HEK293T (cell line): ENCODE measurements at regions not wholly inside any gene's neighbourhood (a gene's known extent, or its start where the extent isn't known, plus 50 kb on each side); places are given as distances from the start of the nearest gene placed in this dataset.

Experiments used
- CTCF ChIA-PET: fragments of 350-600 bp; formaldehyde crosslinking; extraction: SDS; loops from one replicate; lab custom pipeline; 2021; ENCODE audit warnings: antibody characterized with exemption, inconsistent platforms; lab: Yijun Ruan, JAX
- POLR2A ChIA-PET: fragments of 350-600 bp; formaldehyde crosslinking; extraction: SDS; loops from one replicate; lab custom pipeline; 2020; ENCODE audit warnings: antibody characterized with exemption, inconsistent platforms; lab: Yijun Ruan, JAX
- DNase-seq: peaks from one replicate; pipeline ENCODE4 v3.0.0; 2012; ENCODE audit warnings: mixed read lengths; ENCODE audit errors: extremely low spot score
- ARNT ChIP-seq: fragments of 450-650 bp; IDR thresholded peaks from 2 replicates; pipeline ENCODE4 v1.6.1; 2017; ENCODE audit warnings: mild to moderate bottlenecking
- BHLHE40 ChIP-seq: fragments of 450-650 bp; IDR thresholded peaks from 2 replicates; pipeline ENCODE4 v1.6.1; 2016; ENCODE audit warnings: mild to moderate bottlenecking, moderate library complexity, borderline replicate concordance
- CTBP1 ChIP-seq: fragments of 450-650 bp; IDR thresholded peaks from 2 replicates; pipeline ENCODE4 v1.6.1; 2016; ENCODE audit warnings: borderline replicate concordance
- ELF4 ChIP-seq: fragments of 450-650 bp; IDR thresholded peaks from 2 replicates; pipeline ENCODE4 v1.6.1; 2017; ENCODE audit warnings: antibody characterized with exemption
- FOXA1 ChIP-seq: fragments of 450-650 bp; IDR thresholded peaks from 2 replicates; pipeline ENCODE4 v1.6.1; 2016; ENCODE audit warnings: mild to moderate bottlenecking
- FOXK2 ChIP-seq: fragments of 450-650 bp; IDR thresholded peaks from 2 replicates; pipeline ENCODE4 v1.6.1; 2016; ENCODE audit warnings: mild to moderate bottlenecking
- FOXM1 ChIP-seq: fragments of 450-650 bp; IDR thresholded peaks from 2 replicates; pipeline ENCODE4 v1.6.1; 2017; ENCODE audit warnings: mild to moderate bottlenecking, borderline replicate concordance
- HDGF ChIP-seq: fragments of 450-650 bp; IDR thresholded peaks from 2 replicates; pipeline ENCODE4 v1.6.1; 2017; ENCODE audit warnings: antibody characterized with exemption, borderline replicate concordance
- L3MBTL2 ChIP-seq: fragments of 450-650 bp; conservative IDR thresholded peaks from 2 replicates; pipeline ENCODE4 v1.6.1; 2016; ENCODE audit warnings: mild to moderate bottlenecking
- LEF1 ChIP-seq: fragments of 450-650 bp; IDR thresholded peaks from 2 replicates; pipeline ENCODE4 v1.6.1; 2017; ENCODE audit warnings: mild to moderate bottlenecking, borderline replicate concordance
- NFRKB ChIP-seq: fragments of 450-650 bp; IDR thresholded peaks from 2 replicates; pipeline ENCODE4 v1.6.1; 2016; ENCODE audit warnings: mild to moderate bottlenecking, moderate library complexity
- PKNOX1 ChIP-seq: fragments of 450-650 bp; IDR thresholded peaks from 2 replicates; pipeline ENCODE4 v1.6.1; 2016
- SP1 ChIP-seq: fragments of 450-650 bp; IDR thresholded peaks from 2 replicates; pipeline ENCODE4 v1.6.1; 2017
- SUZ12 ChIP-seq: fragments of 450-650 bp; IDR thresholded peaks from 2 replicates; pipeline ENCODE4 v1.6.1; 2016; ENCODE audit warnings: mild to moderate bottlenecking
- TARDBP ChIP-seq: fragments of 450-650 bp; IDR thresholded peaks from 2 replicates; pipeline ENCODE4 v1.6.1; 2016
- ZNF384 ChIP-seq: fragments of 450-650 bp; IDR thresholded peaks from 2 replicates; pipeline ENCODE4 v1.6.1; 2016

- CTCF ChIA-PET, result interaction anchor here (0.7 kb wide), 1 partner anchor 159 kb away, joined by 6 read pairs; no protein-coding TSS in a partner anchor
- POLR2A ChIA-PET, result no interaction called here
- DNase-seq, result no peak
- no peak for TF ChIP-seq ZNF384
- TF ChIP-seq CTBP1, result no peak
- TF ChIP-seq L3MBTL2, result no peak
- TF ChIP-seq NFRKB, result no peak
- no peak for TF ChIP-seq TARDBP
- TF ChIP-seq BHLHE40, result no peak
- no peak for TF ChIP-seq SUZ12
- TF ChIP-seq HDGF, result no peak
- TF ChIP-seq SP1, result no peak
- TF ChIP-seq LEF1, result no peak
- TF ChIP-seq FOXA1, result no peak
- no peak for TF ChIP-seq ELF4
- TF ChIP-seq FOXK2, result no peak
- TF ChIP-seq FOXM1, result no peak
- TF ChIP-seq ARNT, result no peak
- no peak for TF ChIP-seq PKNOX1
Measured at GRCh38 chr12:27148791-27149190, 66.4 kb upstream of the C12orf71 start.

DNA sequence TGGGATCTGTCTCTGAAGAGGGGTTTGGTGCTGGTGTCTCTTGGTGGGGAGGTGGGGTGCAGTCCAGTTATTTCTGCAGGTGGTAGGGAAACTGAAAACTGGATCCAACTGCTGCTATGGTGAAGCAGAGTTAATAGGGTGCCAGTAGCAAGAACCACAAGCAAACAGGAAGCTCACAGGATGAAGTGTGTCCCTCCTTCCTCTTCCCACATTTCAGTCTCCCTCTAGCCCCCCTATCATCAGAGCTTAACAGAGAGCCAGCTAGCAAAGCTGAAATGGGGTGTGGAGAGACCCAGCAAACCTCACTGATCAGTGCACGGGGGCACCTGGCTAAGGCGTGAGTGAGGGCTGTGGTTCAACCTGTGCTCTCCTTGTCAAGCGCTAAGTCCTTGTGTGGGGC lies 69.1 kb upstream of the C12orf71 start:
- POLR2A ChIA-PET, result no interaction called here
- no peak for TF ChIP-seq TARDBP
- TF ChIP-seq NFRKB, result no peak
- no peak for TF ChIP-seq L3MBTL2
- TF ChIP-seq SUZ12, result no peak
- no peak for TF ChIP-seq BHLHE40
- TF ChIP-seq CTBP1, result no peak
- no peak for TF ChIP-seq FOXM1
- TF ChIP-seq FOXA1, result no peak
- CTCF ChIA-PET, result no interaction called here
- DNase-seq, result no peak

GRCh38 chr12:27158297-27158696 lies 75.9 kb upstream of the C12orf71 start:
- TF ChIP-seq TARDBP, result no peak
- TF ChIP-seq L3MBTL2, result no peak
- no peak for TF ChIP-seq SP1
- TF ChIP-seq CTBP1, result no peak
- TF ChIP-seq HDGF, result no peak
- no peak for TF ChIP-seq NFRKB
- no peak for TF ChIP-seq SUZ12
- no peak for TF ChIP-seq BHLHE40
- TF ChIP-seq ZNF384, result no peak
- TF ChIP-seq FOXA1, result no peak
- TF ChIP-seq FOXM1, result no peak
- no peak for TF ChIP-seq ARNT
- TF ChIP-seq FOXK2, result no peak
- no peak for DNase-seq
- CTCF ChIA-PET, result interaction anchor here (0.5 kb wide), 1 partner anchor 25 kb away, joined by 3 read pairs; no protein-coding TSS in a partner anchor
- POLR2A ChIA-PET, result no interaction called here

DNA sequence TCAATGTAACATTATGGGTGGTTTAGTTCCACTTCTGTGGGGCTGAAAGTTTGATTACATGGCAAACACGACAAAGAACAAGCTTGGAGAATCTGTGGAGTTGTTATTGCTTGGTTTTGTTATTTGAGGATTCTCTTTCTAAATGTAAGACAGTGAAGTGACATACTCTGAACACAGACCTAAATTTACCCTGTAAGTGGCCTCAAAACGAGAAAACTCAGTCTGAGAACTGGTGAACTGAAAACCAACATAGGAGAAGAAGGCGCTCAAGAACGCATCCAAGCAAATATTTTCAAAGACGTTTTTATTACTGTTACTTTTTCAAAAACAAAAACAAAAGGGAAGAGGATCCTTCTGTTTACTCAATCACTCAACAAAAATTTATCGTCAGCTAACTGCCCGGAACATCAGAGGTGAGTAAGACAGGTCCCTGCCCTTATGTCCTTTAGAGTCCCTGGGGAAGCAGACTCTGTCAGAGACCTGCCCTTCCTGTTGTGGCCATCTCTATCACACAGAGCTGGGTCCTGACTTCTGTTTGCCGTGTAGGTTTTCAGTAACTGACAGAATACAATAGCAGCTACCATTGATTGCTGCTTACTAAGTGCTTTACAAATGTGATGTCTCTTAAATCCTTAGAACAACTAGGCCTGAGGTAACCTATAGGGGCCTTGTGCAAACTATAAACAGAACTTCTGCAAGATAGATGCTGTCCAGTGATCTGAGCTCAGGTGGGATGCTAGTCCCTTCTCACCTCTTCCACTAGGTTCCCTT lies 79.3 kb upstream of the C12orf71 start:
- TF ChIP-seq HDGF (no peak), FOXK2 (no peak), ZNF384 (no peak), SUZ12 (no peak), LEF1 (no peak), BHLHE40 (no peak), FOXM1 (no peak), TARDBP (no peak), PKNOX1 (no peak), NFRKB (no peak)
- POLR2A ChIA-PET, result no interaction called here
- CTCF ChIA-PET, result no interaction called here
- DNase-seq, result no peak

DNA sequence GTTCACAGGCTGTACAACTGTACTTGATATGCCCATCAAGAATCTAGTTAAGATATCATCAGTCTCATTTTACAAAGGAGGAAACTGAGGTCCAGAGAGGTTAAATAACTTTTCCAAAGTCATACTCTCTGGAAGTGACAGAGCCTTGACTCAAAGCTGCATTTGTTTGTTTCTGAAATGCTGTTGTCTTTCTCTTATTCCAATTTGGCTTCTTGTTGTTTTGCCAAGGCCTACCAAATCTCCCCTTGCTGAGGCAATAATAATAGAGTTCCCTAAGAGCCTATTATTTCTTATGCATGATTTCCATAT lies 79.8 kb upstream of the C12orf71 start:
- TF ChIP-seq NFRKB, result no peak
- DNase-seq, result no peak
- POLR2A ChIA-PET, result no interaction called here
- CTCF ChIA-PET, result no interaction called here

DNA sequence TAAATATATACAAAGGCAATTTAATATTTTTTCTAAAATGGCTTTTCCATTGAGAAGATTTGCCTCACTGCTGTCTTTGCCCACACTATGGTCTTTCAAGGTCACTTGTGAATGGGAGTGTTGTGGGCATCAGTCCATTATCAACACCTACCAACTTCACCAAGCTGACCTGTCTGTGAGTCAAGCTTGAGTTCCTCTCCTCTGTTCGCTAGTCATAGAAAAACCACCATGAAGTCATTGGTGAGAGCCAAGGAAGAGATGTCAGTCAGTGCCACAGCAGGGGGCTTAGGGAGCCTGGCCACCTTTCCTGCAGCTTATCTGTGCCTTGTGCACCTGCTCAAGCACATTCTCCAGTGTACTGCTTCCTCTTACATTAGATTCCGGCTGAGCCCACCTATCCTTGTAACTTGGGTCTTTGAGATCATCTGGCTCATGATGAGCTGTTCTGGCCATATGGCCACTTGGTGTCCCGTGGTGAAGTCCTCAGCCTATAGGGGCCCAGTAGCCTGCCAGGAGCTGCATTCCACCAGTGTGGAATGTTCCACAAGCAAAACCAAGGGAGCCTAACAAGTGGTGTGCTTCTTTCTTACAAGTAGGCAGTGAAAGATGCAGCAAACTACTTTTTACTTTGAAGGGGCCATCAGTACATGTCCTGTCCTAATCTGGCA lies 80.8 kb upstream of the C12orf71 start:
- POLR2A ChIA-PET, result no interaction called here
- no peak for DNase-seq

More for the DNA sequence above, 80.8 kb upstream of the C12orf71 start:
- CTCF ChIA-PET, result no interaction called here
- TF ChIP-seq NFRKB, result no peak
- TF ChIP-seq L3MBTL2, result no peak
- no peak for TF ChIP-seq CTBP1
- no peak for TF ChIP-seq ELF4
- TF ChIP-seq SP1, result no peak
- TF ChIP-seq LEF1, result no peak
- no peak for TF ChIP-seq FOXK2
- no peak for TF ChIP-seq ZNF384
- TF ChIP-seq FOXM1, result no peak
- no peak for TF ChIP-seq HDGF
- TF ChIP-seq PKNOX1, result no peak
- TF ChIP-seq FOXA1, result no peak
- TF ChIP-seq BHLHE40, result no peak
- TF ChIP-seq SUZ12, result no peak
- no peak for TF ChIP-seq ARNT
- TF ChIP-seq TARDBP, result no peak
